Activated T-cell treated with anti-CD3 and anti-CD28 coated beads for 1 hour (primary cell): ENCODE measurements at regions not wholly inside any gene's neighbourhood (a gene's known extent, or its start where the extent isn't known, plus 50 kb on each side); places are given as distances from the start of the nearest gene placed in this dataset.
"Not testable (repeated sequence)": the region's sequence is repeated elsewhere in the genome, so short reads cannot be mapped to it uniquely, and the experiment has no call there.

Source experiments
- DNase-seq: peaks from one replicate; pipeline ENCODE4 v3.0.0-alpha.2; 2020; ENCODE audit warnings: low read depth

- DNase-seq: not testable (repeated sequence)
Observed at GRCh38 chr13:44149231-44149630, 224.4 kb upstream of the SERP2 start.

- no peak for DNase-seq
Observed at GRCh38 chr13:44149821-44150220, 223.8 kb upstream of the SERP2 start.

- DNase-seq: no peak
Observed at GRCh38 chr13:44151474-44151873, 222.2 kb upstream of the SERP2 start.

GRCh38 chr13:44153496-44153895 is 220.1 kb upstream of the SERP2 start:
- no peak for DNase-seq

- no peak for DNase-seq
Observed at GRCh38 chr13:44155422-44156293, 218.0 kb upstream of the SERP2 start.

- DNase-seq: no peak
Observed at GRCh38 chr13:44156294-44156658, 217.3 kb upstream of the SERP2 start.

- DNase-seq: no peak
Observed at GRCh38 chr13:44157606-44158005, 216.0 kb upstream of the SERP2 start.

- no peak for DNase-seq
Observed at GRCh38 chr13:44158098-44158521, 215.5 kb upstream of the SERP2 start.

- DNase-seq: no peak
Observed at GRCh38 chr13:44158881-44159632, 214.6 kb upstream of the SERP2 start.

GRCh38 chr13:44159633-44160279 is 213.9 kb upstream of the SERP2 start:
- no peak for DNase-seq

GRCh38 chr13:44160591-44161191 is 212.9 kb upstream of the SERP2 start:
- no peak for DNase-seq

GRCh38 chr13:44163108-44163507 is 210.5 kb upstream of the SERP2 start:
- no peak for DNase-seq

- DNase-seq: no peak
Observed at GRCh38 chr13:44165221-44165888, 208.3 kb upstream of the SERP2 start.

GRCh38 chr13:44165889-44166496 is 207.6 kb upstream of the SERP2 start:
- no peak for DNase-seq

- no peak for DNase-seq
Observed at GRCh38 chr13:44169018-44169911, 204.4 kb upstream of the SERP2 start.

GRCh38 chr13:44170731-44171130 is 202.9 kb upstream of the SERP2 start:
- DNase-seq: no peak

- DNase-seq: no peak
Observed at GRCh38 chr13:44171156-44171555, 202.5 kb upstream of the SERP2 start.

- no peak for DNase-seq
Observed at GRCh38 chr13:44171861-44172260, 201.8 kb upstream of the SERP2 start.

- DNase-seq: no peak
Observed at GRCh38 chr13:44172281-44172810, 201.3 kb upstream of the SERP2 start.
